KBM-7 (cell line): ENCODE measurements at regions not wholly inside any gene's neighbourhood (a gene's known extent, or its start where the extent isn't known, plus 50 kb on each side); places are given as distances from the start of the nearest gene placed in this dataset.
"Not testable (repeated sequence)": the region's sequence is repeated elsewhere in the genome, so short reads cannot be mapped to it uniquely, and the experiment has no call there.

Source experiments
- DNase-seq: peaks from one replicate; pipeline ENCODE4 v3.0.0-alpha.2; 2015
- in situ Hi-C: fragments of 300-500 bp; cut with MboI; formaldehyde crosslinking; loops from 2 replicates; pipeline ENCODE4 v1.14.3; 2020; ENCODE audit warnings: low sequenced_read_pairs, low pct_unique_long_range_greater_than_20kb, mixed read lengths

DNA sequence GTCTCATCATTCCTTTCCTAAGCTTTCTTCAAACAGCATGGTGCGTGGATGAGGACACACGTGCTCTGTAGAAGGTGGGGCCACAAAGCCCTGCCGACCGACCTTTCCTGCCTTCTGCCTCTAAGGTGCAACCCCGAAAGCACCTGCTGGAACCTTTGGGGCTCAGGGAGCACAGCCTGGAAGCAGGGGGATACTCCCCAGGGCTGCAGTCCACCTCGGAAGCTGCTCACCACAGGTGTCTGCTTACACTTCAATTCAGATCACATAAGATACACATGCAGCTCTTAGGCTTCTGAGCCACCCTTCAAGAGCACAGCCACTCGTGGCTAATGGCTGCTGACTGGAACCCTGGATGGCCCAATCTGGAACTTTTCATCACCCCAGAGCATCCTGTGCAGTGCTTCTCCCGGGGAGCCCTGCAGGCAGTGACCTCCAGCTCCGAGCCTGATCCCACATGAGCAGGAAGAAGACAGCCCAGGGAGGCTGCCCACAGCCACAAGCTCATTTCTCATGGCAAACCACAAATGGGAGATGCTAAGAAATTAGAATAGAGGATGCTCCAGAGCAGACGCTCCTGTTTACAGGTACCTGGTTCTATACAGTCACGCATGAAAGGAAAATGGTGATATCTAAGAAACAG, 162.3 kb upstream of the FOXF1 start:
- no peak for DNase-seq
- in situ Hi-C loops = no loop called here

DNA sequence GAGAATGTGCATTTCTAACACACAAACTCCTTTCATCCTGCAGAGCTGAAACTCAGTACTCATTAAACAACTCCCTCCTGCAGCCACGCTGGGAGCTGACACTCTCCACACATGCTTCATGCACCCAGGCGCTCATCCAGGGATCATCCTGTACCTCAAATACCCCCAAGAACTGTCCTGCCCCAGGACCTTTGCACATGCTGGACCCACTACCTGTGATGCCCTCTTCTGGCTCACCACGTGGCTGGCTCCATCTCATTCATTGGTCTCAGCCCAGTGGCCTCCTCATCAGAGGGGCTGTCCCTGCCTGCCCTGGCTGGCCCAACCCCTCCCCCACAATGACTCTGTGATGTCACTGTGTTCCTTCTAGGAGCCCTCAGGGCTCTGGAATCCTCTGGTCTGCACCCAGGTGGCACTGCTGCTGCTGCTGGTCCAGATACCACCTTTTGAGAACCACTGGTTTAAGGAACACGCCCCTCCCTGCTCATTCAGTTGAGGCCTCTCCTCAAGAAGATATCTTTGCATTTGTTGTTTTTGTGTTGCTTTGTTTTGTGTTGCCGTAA, 160.9 kb upstream of the FOXF1 start:
- in situ Hi-C loops = no loop called here
- no peak for DNase-seq

GRCh38 chr16:86350289-86350688, 160.0 kb upstream of the FOXF1 start:
- DNase-seq = no peak
- in situ Hi-C loops = no loop called here

DNA sequence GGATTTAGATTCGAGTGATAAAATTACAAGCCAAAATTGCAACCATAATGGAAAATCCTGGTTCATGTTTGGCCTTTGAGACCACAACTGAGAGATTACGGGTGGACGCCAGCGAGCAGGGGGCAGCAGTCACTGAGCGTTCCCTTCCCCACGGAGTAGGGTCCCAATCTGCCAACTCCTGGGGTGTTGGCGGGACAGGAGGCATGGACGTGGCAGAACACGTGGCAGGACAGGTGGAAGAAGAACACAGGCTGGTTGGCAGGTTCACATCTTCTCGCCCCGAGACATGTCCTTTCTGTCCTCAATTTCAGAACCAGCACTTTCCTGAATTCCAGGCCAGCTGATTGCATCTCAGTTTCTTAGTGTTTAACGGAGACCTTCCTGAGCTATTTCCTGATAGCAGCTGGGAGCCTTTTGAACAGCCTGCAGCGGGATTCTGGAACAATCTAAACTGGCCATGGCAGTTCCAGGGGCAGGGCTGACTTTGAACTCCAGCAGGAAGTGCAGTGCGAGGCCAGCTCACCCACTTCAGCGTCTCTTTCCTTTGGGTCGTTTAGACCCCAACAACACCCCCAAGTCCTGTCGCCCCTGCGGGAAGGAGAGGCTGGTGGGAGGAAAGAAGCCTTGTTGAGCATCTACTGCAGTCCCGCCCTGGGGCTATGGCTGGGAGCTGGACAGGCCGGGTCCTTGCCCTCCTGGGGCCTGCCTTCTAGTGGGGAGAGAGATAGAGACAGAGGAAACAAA, 159.1 kb upstream of the FOXF1 start:
- in situ Hi-C loops = no loop called here
- no peak for DNase-seq

DNA sequence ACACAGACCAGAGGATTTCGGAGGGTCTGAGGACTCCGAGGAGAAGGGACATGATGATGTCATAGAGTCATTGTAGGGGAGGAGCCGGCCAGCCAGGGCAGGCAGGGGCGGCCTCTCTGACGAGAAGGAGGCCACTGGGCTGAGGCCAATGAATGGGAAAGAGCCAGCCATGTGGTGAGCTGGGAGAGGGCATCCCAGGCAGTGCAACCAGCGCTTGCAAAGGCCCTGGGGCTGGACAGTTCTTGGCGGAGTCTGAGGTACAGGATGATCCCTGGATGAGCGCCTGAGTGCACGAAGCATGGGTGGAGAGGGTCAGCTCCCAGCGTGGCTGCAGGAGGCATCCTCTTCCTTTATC, 158.6 kb upstream of the FOXF1 start:
- DNase-seq, in situ Hi-C loops: not testable (repeated sequence)

DNA sequence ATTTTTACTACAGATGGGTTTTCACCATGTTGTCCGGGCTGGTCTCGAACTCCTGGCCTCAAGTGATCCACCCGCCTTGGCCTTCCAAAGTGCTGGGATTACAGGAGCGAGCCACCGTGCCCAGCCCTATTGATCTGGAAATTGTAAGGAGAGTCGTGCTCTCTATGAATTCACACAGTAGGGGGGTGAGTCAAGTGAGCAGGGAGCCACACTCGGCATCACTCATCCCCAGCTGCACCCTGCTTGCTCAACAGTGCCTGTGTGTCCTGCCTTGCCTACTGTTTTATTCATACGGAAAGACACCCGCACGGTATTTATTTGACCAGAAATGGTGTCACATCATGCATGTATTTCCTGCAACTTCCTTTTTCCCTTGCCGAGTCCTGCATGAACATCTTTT, 157.2 kb upstream of the FOXF1 start:
- in situ Hi-C loops = no loop called here
- no peak for DNase-seq

- in situ Hi-C loops = no loop called here
- DNase-seq = no peak
Observed at GRCh38 chr16:86353948-86354347, 156.4 kb upstream of the FOXF1 start.

- in situ Hi-C loops = no loop called here
- no peak for DNase-seq
Observed at GRCh38 chr16:86354641-86355513, 155.4 kb upstream of the FOXF1 start.

- no peak for DNase-seq
- in situ Hi-C loops = no loop called here
Observed at GRCh38 chr16:86355531-86355930, 154.8 kb upstream of the FOXF1 start.

GRCh38 chr16:86355951-86356350, 154.4 kb upstream of the FOXF1 start:
- no peak for DNase-seq
- in situ Hi-C loops = no loop called here

DNA sequence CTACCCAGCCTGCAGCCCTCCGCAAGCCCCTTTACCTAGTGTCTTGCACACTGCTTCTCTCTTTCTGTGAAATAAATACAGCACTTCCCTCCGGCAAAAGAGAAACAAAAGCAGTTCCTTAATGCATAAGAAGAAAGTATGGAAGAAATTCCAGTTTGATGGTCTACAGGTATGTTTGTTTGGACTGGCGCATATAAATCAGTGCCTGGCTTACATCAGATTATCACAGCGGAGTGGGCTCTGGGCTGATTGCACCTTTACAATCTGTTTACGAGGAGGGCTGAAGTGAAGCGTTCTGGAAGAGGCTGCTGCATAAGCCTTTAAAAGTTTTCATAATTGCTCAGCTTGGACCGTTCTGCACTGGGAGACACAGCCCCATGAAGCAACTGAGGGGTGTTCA, 153.5 kb upstream of the FOXF1 start:
- in situ Hi-C loops = no loop called here
- DNase-seq = no peak

- in situ Hi-C loops = no loop called here
- DNase-seq = no peak
Observed at GRCh38 chr16:86357303-86357702, 153.0 kb upstream of the FOXF1 start.

DNA sequence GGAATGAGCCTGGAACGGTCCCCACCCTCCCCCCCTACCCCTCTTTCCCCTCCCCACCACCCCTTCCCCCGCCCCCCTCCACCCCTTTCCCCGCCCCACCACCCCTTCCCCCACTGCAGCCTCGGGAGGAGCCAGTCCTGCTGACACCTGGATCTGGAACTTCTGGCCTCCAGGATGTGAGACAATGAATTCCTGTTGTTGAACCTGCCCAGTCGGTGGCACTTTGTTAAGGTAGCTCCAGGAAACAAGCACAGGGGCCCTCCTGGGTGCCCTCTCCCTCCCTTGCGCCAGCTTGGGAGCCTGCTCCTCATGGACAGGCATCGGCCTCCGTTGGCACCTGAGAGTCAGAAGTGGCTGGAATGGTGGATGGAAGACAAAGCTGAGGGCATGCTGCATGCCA, 152.4 kb upstream of the FOXF1 start:
- in situ Hi-C loops = no loop called here
- no peak for DNase-seq

GRCh38 chr16:86359571-86359970, 150.8 kb upstream of the FOXF1 start:
- no peak for DNase-seq
- in situ Hi-C loops = no loop called here

DNA sequence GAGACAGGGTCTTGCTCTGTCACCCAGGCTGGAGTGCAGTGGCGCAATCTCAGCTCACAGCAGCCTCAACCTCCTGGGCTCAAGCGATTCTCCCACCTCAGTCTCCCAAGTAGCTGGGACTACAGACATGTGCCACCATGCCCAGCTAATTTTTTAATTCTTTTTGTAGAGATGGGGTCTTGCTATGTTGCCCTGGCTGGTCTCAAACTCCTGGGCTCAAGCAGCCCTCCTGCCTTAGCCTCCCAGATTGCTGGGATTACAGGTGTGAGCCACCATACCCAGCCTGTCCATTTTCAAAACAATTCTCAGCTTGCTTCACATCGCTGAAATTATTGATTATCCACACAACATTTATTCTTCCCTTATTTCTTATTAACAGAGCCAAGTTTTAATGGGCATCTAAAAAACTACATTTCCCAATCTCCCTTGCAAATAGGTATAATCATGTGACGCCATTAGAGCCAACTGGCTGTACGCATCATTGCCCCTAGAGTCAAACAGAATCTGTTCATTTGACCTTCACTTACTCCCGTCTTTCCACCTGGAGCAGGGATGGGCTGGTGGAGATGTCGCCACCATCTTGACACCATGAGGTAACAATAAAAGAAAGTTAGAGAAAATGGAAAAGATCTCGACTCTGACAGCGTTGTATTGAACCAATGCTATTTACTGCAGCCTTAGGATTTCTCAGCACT, 148.0 kb upstream of the FOXF1 start:
- no peak for DNase-seq
- in situ Hi-C loops = no loop called here

- DNase-seq = no peak
- in situ Hi-C loops = no loop called here
Observed at GRCh38 chr16:86363057-86363490, 147.3 kb upstream of the FOXF1 start.

GRCh38 chr16:86363836-86364618, 146.3 kb upstream of the FOXF1 start:
- in situ Hi-C loops = no loop called here
- DNase-seq = no peak

DNA sequence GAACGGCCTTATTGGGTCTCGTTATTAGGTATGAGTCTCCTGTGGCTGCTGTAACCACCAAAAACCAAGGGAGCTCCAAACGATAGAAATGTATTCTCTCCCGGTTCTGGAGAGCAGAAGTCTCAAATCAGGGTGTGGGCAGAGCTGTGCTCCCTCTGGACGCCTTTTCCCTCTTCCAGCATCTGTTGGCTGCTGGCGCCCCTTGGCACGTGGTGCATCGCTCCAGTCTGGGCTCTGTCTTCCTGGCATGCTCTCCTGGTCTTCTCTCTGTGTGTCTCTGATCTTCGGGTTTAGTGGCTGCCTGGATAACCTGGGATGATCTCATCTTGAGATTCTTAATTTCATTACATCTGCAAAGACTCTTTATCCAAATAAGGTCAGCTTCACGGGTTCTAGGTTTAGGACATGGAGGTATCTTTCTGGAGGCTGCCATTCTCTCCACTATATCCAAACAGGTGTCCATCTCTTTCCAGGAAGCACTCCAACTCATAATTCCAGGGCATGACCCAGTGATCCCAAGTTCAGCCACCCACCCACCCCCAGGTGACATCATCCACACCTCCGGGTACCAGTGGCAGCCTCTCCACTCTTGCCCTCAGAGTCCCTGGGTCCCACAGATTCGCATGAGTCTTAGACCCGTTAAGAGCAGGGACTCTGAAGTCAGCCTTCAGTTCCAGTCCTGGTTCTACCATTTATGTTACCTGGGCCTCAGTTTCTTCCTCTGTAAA, 145.5 kb upstream of the FOXF1 start:
- in situ Hi-C loops = no loop called here
- DNase-seq = no peak
